GM18505 (cell line): ENCODE measurements at regions not wholly inside any gene's neighbourhood (a gene's known extent, or its start where the extent isn't known, plus 50 kb on each side); places are given as distances from the start of the nearest gene placed in this dataset.

Source experiments
- ATAC-seq: cut with Tn5 transposase; IDR thresholded peaks from one replicate; pipeline ENCODE4 v1.9.1; 2021; ENCODE audit not compliant: unreplicated experiment
- POLR2A ChIP-seq: IDR thresholded peaks from 4 replicates; pipeline ENCODE4 v1.6.1; 2011; ENCODE audit warnings: borderline replicate concordance; ENCODE audit not compliant: insufficient read depth, insufficient read length; ENCODE audit errors: extremely low read depth

GRCh38 chr16:17830651-17831050, 359.9 kb upstream of the XYLT1 start:
- TF ChIP-seq POLR2A, result no peak
- ATAC-seq, result no peak

- TF ChIP-seq POLR2A, result no peak
Measured at GRCh38 chr16:17829811-17830210, 359.1 kb upstream of the XYLT1 start.

GRCh38 chr16:17828012-17828411, 357.3 kb upstream of the XYLT1 start:
- no peak for TF ChIP-seq POLR2A
- no peak for ATAC-seq

More at GRCh38 chr16:17829811-17830210, 359.1 kb upstream of the XYLT1 start:
- no peak for ATAC-seq

GRCh38 chr16:17827313-17827712, 356.6 kb upstream of the XYLT1 start:
- TF ChIP-seq POLR2A, result no peak
- ATAC-seq, result no peak

GRCh38 chr16:17817943-17818342, 347.2 kb upstream of the XYLT1 start:
- ATAC-seq, result no peak
- TF ChIP-seq POLR2A, result no peak

GRCh38 chr16:17817260-17817659, 346.5 kb upstream of the XYLT1 start:
- TF ChIP-seq POLR2A, result no peak
- ATAC-seq, result no peak

GRCh38 chr16:17812771-17813170, 342.0 kb upstream of the XYLT1 start:
- ATAC-seq, result no peak
- TF ChIP-seq POLR2A, result no peak

- ATAC-seq, result no peak
- TF ChIP-seq POLR2A, result no peak
Measured at GRCh38 chr16:17804857-17805256, 334.1 kb upstream of the XYLT1 start.

GRCh38 chr16:17803625-17804410, 333.1 kb upstream of the XYLT1 start:
- no peak for TF ChIP-seq POLR2A
- no peak for ATAC-seq

GRCh38 chr16:17802571-17802970, 331.8 kb upstream of the XYLT1 start:
- no peak for TF ChIP-seq POLR2A
- no peak for ATAC-seq

GRCh38 chr16:17801068-17801467, 330.3 kb upstream of the XYLT1 start:
- TF ChIP-seq POLR2A, result no peak
- no peak for ATAC-seq

- no peak for TF ChIP-seq POLR2A
Measured at GRCh38 chr16:17798716-17799115, 328.0 kb upstream of the XYLT1 start.

GRCh38 chr16:17793354-17793753, 322.6 kb upstream of the XYLT1 start:
- TF ChIP-seq POLR2A, result no peak
- no peak for ATAC-seq

More at GRCh38 chr16:17798716-17799115, 328.0 kb upstream of the XYLT1 start:
- ATAC-seq, result no peak

GRCh38 chr16:17784073-17784472, 313.3 kb upstream of the XYLT1 start:
- no peak for ATAC-seq
- no peak for TF ChIP-seq POLR2A
